PC-9 (cell line): ENCODE measurements at regions not wholly inside any gene's neighbourhood (a gene's known extent, or its start where the extent isn't known, plus 50 kb on each side); places are given as distances from the start of the nearest gene placed in this dataset.

Source experiments
- CTCF ChIP-seq: fragments of 200-600 bp; sonication (generic); conservative IDR thresholded peaks from 2 replicates; pipeline ENCODE4 v1.6.1; 2017; ENCODE audit warnings: mixed run types, antibody characterized with exemption, mild to moderate bottlenecking, moderate library complexity
- EZH2 ChIP-seq: fragments of 200-600 bp; sonication (generic); IDR thresholded peaks from 2 replicates; pipeline ENCODE4 v1.8.0; 2017; ENCODE audit warnings: antibody characterized with exemption, low read depth

- no peak for TF ChIP-seq CTCF
- no peak for TF ChIP-seq EZH2
Measured at GRCh38 chr4:123283371-123283895, 113.2 kb upstream of the SPRY1 start.
